ENCODE measurements at regions not wholly inside any gene's neighbourhood (a gene's known extent, or its start where the extent isn't known, plus 50 kb on each side); places are given as distances from the start of the nearest gene placed in this dataset.
A peak's percentile ranks its signal among the peaks of the same experiment; 100 is the strongest.

DNA sequence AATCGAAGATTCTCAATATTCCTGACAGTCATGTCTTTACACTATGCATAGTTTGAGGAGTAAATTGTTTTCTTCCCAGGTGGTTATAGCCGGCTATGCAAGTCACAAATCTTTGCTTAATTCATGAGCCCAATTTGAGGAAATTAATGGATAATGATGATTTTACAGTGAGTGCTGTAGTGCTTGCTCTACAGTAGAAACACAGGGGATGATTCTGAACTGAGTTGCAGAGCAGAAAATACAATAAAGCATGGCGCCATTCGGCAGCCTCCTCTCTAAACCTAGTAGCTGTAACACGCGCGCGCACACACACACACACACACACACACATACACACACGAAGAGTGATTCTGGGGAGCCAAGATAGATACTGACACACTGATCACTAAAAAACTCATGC is 181.7 kb upstream of the DPH6 start:
- no peak for DNase-seq

DNA sequence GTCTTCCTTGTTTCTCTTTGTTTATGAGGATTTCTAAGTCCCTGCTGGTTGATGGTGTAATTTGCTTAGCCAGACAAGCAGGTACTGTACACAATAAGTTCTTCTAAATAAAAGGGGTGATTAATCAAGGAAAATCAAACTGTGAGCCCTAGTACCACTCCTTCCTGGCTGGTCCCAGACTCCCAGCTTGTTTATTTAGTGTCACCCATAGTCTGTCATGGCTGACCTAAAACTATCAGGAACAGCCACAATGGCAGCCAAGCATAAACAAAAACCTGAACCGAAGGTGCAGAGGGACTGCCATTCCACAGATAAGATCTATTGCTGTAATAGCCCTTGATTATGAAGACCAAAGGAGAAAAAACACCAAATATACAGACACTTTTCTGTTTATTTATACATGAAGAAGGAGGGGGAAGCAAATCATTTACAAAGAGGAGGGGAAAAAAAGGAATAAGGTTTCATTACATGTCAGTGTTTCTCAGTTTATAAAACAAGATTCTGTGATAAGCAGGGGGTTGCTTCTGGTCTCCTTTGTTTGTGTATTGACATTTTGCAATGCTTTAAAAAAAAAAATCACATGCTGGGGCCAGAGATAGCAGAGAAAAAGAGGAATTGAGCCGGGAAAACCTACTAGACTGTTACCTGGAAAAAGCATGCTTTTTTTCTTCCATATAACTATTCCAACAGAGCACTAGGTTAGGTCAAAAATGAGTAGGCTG is 182.4 kb upstream of the DPH6 start:
- DNase-seq, result peak; percentile 33

DNA sequence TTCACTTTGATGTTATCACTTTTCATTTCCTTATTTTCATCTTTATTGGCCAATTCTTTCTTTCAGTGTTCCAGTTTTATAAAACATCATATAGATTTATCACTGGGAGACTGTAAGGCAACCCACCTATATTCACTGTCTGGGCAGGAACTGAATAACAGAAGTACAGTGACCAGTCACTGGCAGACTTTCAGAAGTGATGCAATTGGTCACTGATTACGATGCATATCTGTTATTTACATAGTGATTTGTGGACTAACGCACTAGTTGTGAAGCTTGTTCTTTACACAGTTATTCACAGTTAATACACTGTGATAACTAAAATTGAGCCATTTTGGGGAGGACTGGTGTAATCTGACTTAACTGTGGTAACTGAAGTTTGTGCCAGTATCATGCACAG is 190.2 kb upstream of the DPH6 start:
- no peak for DNase-seq

- no peak for DNase-seq
Observed at GRCh38 chr15:35737441-35737840, 191.5 kb upstream of the DPH6 start.

DNA sequence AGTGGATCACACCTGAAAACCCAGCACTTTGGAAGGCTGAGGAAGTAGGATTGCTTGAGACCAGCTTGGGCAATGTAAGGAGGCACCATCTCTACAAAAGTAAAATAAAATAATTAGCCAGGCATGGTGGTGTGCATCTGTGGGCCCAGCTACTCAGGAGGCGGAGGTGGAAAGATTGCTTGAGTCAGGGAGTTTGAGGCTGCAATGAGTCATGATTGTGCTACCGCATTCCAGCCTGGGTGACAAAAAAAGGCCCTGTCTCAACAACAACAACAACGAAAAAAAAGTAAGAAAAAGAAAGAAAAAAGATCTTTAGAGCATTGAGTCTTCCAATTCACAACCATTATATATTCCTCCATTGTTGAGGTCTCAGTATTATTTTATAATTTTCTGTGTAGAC is 192.4 kb upstream of the DPH6 start:
- DNase-seq, result no peak

- no peak for DNase-seq
Observed at GRCh38 chr15:35740761-35741160, 194.8 kb upstream of the DPH6 start.

GRCh38 chr15:35741395-35741794 is 195.4 kb upstream of the DPH6 start:
- DNase-seq, result no peak

GRCh38 chr15:35741881-35742280 is 195.9 kb upstream of the DPH6 start:
- DNase-seq, result no peak

DNA sequence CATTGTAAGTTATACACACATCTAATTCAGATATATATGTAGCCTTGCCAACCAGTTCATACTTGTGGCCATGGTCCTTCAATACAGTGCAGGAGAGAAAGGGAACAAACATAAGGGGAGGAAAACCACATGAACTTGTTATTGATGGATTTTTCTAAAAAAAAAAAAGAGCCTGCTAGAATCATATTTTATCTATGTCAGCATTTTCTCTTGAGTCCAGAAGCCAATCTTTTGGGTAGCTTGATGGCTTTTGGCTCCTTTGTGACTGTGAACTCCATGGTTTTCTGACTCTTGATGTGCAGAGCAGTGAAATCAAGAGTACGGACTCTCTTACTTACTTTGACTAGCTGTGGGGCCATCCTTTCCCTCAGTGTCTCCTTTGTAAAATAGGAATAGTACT is 197.4 kb upstream of the DPH6 start:
- DNase-seq, result no peak

- no peak for DNase-seq
Observed at GRCh38 chr15:35746121-35746520, 200.2 kb upstream of the DPH6 start.

DNA sequence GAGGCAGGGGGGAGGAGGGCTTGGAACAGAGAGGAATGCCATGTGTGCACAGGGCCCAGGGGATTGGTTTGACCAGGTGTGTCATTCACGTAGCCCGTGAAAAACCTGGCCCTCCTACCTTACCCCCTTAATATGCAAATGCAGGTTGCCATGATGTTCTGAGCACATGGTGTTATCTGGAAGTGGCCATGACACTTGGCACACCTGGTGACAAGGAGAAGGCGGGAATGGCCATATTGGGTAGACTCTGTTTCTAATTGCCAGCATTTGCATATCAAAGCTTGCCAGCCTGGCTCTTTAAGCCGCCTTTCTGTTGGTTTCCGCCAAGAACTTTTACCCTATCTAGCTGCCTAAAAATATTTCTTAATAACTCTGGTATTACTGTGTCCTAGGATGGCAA is 202.1 kb upstream of the DPH6 start:
- DNase-seq, result no peak

DNA sequence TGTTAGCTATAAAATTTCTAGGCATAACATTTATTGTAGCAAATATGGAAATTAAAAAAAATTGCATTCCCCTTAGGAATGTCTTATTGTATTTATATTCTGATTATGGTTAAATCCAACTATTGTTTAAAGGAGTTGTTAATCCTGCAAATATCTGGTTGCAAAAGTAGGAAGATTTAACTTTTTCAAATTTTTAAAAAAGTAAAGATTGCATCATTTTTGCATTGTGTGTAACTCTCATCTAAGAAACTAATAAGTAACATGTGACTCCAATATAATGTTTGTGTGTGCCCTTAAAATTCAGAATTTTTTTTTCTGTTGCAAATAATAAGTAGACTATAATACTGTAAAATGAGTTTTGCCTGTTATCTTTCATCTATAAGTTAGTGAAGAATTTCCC is 204.1 kb upstream of the DPH6 start:
- no peak for DNase-seq

DNA sequence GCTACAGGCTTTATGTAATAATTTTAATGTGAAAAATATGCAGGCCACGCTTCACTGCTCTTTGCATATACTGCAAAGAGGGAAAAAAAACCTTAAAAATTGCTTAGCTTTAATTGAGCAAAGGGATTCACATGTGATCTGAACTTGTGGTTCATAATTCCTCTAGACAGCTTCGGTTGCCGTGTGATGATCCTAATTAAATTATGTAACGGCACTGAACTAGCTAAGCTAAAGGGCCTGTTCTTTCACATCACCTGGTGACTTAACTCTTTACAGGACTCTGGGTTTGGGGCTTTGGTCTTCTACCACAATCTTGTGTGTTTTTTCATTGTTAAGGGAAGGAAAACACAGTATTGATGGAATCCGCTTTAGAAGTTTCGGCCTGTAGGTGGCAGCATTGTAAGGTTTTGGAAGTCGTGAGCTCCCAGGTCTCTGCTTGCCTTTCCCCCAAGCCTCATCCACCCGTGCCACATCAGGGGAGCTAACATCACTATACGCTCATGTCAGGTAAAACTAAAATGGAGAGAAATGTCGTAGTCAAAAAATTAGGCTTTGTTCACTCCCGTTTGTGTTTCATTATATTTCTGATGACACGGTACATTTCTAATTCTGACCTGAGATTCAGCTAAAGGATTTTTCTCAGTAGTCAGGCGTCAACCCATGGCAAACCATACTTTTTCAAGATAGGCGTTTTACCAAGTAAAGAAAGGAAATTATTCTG is 205.6 kb upstream of the DPH6 start:
- peak; percentile 94 for DNase-seq

- no peak for DNase-seq
Observed at GRCh38 chr15:35752134-35752466, 206.1 kb upstream of the DPH6 start.

GRCh38 chr15:35753486-35753885 is 207.5 kb upstream of the DPH6 start:
- DNase-seq, result no peak

DNA sequence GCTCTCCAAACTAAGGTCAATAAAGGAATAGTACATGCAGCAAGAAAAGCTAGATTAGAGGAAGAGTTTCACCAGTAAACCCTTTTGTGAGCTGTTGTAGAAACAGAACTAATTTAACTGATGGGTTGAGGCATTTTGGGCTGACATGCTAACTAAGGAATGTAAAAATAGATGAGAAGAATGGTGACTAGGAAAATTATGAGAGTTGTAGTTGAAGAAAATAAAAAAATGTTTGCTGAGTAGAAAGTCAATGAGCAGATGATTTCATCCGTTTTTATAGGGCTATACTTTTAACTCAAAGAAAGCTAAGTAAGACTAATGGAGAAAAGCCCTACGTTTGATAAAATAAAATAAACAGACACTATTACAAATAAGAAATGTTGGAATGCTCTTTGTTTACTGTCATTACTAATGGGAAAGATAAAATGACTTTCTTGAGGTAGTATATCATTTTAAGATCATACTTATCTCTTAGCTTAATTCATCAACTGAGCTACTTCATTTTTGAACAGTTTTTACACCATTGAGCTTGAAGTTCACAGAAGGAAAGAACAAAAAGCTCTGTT is 209.4 kb upstream of the DPH6 start:
- DNase-seq, result no peak

DNA sequence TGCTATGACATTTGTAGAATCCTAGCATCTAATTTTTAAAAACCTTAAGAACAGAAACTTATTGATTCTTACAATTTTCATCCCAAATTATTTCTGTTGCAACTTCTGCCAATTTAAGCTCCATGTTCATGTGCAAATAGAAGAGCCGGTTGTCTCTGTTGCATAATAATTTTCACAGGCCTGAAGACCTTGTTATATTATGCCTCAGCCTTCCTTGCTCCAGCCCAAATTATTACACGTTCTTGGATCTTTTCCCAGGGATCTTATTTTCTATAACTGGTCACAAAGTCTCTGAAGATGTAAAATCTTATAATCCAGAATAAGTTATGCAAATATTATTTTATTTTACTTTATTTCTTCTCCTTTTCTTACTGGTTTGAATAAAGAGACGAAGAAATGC is 210.7 kb upstream of the DPH6 start:
- DNase-seq, result no peak

DNA sequence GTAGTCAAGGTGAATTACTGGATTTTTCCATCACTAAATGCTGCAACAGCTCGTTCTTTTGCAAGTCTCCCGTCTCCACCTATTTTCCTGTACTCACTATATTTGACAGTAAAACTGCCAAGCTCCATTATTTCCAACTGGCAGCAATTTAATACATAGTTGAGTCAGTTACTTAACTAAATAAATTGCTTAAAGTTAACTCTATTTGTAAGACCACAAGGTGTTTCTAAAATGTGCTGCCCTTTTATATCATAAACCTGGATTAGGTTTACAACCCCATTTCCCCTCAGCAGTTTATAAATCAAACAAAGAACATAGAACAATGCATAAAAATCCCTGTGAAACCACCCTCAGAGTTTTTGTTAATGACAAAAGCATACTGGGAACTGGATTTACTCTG is 211.4 kb upstream of the DPH6 start:
- no peak for DNase-seq

GRCh38 chr15:35757765-35758164 is 211.8 kb upstream of the DPH6 start:
- DNase-seq, result no peak

DNA sequence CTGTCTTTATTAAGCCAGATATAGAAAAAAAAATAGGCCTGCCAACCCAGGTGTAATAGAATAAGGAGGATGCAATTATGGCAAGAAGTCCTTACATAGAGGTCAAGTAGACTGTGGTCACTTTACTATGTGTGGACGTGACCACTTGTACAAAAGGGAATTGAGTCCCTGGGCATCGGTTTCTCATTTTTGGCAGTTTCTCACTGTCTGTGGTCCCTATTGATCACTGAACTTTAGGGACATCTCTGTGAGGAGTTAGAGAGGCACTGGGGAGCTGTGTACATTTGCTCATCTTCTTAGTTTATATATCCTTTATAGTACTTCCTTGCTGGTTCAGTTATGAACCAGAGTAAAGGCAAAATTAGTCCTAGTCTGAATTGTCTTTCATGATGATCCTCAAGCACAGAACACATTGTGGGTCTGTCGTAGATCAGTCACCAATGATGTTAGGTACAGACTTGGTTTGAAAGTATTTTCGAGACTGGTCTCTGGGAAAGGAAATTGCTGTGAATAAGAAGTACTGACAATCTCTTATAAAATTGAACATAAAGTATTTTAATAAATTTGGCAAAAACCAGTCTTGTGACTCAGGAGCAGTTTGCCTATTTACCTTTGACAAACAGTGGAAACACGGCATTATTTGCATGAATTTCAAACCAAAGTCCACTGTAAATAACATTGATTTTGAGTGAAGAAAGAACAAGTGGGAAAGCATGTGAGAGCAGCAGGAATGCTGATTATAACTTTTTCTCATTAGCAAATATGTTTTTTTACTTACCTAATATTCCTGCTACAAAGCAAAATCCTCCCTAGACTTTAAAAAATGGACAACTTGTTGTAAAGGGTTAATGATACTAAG is 218.9 kb upstream of the DPH6 start:
- no peak for DNase-seq

GRCh38 chr15:35768949-35769348 is 223.0 kb upstream of the DPH6 start:
- no peak for DNase-seq

DNA sequence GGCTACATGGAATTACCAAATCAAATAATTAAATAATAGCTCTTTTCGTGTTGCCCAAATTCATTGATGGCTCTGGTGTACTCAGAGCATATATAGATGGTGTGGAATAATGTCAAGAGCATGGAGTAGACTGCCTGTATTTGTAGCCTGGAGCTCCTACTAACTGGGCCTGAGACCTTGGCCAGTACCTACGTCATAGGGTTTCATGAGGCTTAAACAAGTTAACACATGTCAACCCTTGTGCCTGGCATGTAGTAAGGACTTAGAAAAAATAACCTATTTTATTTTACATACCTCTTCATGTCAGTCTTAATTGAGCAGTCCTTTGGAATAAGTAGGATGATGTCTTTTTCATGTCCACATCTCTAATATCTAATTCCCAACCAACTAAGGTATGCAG is 223.7 kb upstream of the DPH6 start:
- DNase-seq, result no peak
